ENCODE measurements at regions not wholly inside any gene's neighbourhood (a gene's known extent, or its start where the extent isn't known, plus 50 kb on each side); places are given as distances from the start of the nearest gene placed in this dataset.

- TF ChIP-seq, protein P1, sequence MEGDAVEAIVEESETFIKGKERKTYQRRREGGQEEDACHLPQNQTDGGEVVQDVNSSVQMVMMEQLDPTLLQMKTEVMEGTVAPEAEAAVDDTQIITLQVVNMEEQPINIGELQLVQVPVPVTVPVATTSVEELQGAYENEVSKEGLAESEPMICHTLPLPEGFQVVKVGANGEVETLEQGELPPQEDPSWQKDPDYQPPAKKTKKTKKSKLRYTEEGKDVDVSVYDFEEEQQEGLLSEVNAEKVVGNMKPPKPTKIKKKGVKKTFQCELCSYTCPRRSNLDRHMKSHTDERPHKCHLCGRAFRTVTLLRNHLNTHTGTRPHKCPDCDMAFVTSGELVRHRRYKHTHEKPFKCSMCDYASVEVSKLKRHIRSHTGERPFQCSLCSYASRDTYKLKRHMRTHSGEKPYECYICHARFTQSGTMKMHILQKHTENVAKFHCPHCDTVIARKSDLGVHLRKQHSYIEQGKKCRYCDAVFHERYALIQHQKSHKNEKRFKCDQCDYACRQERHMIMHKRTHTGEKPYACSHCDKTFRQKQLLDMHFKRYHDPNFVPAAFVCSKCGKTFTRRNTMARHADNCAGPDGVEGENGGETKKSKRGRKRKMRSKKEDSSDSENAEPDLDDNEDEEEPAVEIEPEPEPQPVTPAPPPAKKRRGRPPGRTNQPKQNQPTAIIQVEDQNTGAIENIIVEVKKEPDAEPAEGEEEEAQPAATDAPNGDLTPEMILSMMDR (conservative IDR thresholded peaks at IDR 0.05): no peak
- TF ChIP-seq ZFX (IDR thresholded peaks at IDR 0.05): no peak
Measured at GRCh38 chr6:145153495-145153894, 581.8 kb downstream of the EPM2A start.

Measured in C4-2B (cell line).